ENCODE measurements at regions not wholly inside any gene's neighbourhood (a gene's known extent, or its start where the extent isn't known, plus 50 kb on each side); places are given as distances from the start of the nearest gene placed in this dataset.

- Histone ChIP-seq H3K79me2 (ENCODE audit: control insufficient read depth, insufficient read depth, low read length) (no peaks in the 10 kb centered on the region), H3K27ac (ENCODE audit: control insufficient read depth, insufficient read depth) (no peak overlapping the region), H4K20me1 (ENCODE audit: control insufficient read depth, insufficient read depth) (no peaks in the 10 kb centered on the region), H3K4me1 (ENCODE audit: control insufficient read depth, insufficient read depth, low read length) (no peaks in the 10 kb centered on the region), H3K36me3 (ENCODE audit: control insufficient read depth in 2 of 2, insufficient read depth in 2 of 2, low read length in 1 of 2) (no peaks in the 10 kb centered on the region), H3K4me3 (no peak overlapping the region), H3K9me3 (replicated peaks; ENCODE audit: control insufficient read depth, insufficient read depth, low read length) (no peaks in the 10 kb centered on the region), H3K4me2 (ENCODE audit: control insufficient read depth, insufficient read depth) (no peak overlapping the region), H2AFZ (ENCODE audit: control insufficient read depth, low read depth, low read length) (no peak overlapping the region), H3K9ac (ENCODE audit: control insufficient read depth, insufficient read depth, low read length) (no peak overlapping the region), H3K27me3 (replicated peaks in 1 of 2; ENCODE audit: control insufficient read depth in 2 of 2, insufficient read depth in 2 of 2, low read length in 1 of 2) (no peaks in the 10 kb centered on the region)
- ChIA-PET RAD21 (ENCODE audit: unreplicated experiment) (no interaction called here), CTCF (no interaction called here), SMC1A (ENCODE audit: uncharacterized antibody, unreplicated experiment) (no interaction called here), POLR2A (no interaction called here)
- no TSS peak for BruUV-seq (replicated peaks)
- FAIRE-seq (no peak), DNase-seq (ENCODE audit: low read depth, low spot score) (no peak), ATAC-seq (no peak)
- intact Hi-C loops (cut with micrococcal nuclease; ENCODE audit: unreplicated experiment) (no loop called here), in situ Hi-C loops (cut with MboI) (no loop called here)
- TF ChIP-seq NRF1 (conservative IDR thresholded peaks at IDR 0.05; ENCODE audit: low read depth, low read length) (no peak), CHD4 (IDR thresholded peaks at IDR 0.05) (no peak), SIN3A (IDR thresholded peaks at IDR 0.05; ENCODE audit: low read depth, low read length) (no peak), IKZF2 (IDR thresholded peaks at IDR 0.05) (no peak), CEBPB (IDR thresholded peaks at IDR 0.05; ENCODE audit: borderline replicate concordance in 1 of 2, low read depth in 2 of 2, low read length in 2 of 2) (no peak), EP300 (IDR thresholded peaks at IDR 0.05; ENCODE audit: borderline replicate concordance in 1 of 2, control insufficient read depth in 1 of 2, low read depth in 2 of 2, low read length in 2 of 2) (no peak), NFIC (IDR thresholded peaks at IDR 0.05; ENCODE audit: low read depth, low read length) (no peak)
These were observed 247.3 kb downstream of the SLC7A11 start for GRCh38 chr4:137994853-137995252.

GRCh38 chr4:137993232-137993631, 248.9 kb downstream of the SLC7A11 start:
- no peak for DNase-seq (ENCODE audit: low read depth, low spot score)
- POLR2A ChIA-PET: no interaction called here
- Histone ChIP-seq H3K9ac (ENCODE audit: control insufficient read depth, insufficient read depth, low read length) (no peak overlapping the region), H3K27me3 (replicated peaks in 1 of 2; ENCODE audit: control insufficient read depth in 2 of 2, insufficient read depth in 2 of 2, low read length in 1 of 2) (no peaks in the 10 kb centered on the region), H3K4me2 (ENCODE audit: control insufficient read depth, insufficient read depth) (no peak overlapping the region), H4K20me1 (ENCODE audit: control insufficient read depth, insufficient read depth) (no peaks in the 10 kb centered on the region), H3K36me3 (ENCODE audit: control insufficient read depth in 2 of 2, insufficient read depth in 2 of 2, low read length in 1 of 2) (no peaks in the 10 kb centered on the region), H3K27ac (ENCODE audit: control insufficient read depth, insufficient read depth) (no peak overlapping the region), H3K4me1 (ENCODE audit: control insufficient read depth, insufficient read depth, low read length) (no peaks in the 10 kb centered on the region), H3K79me2 (ENCODE audit: control insufficient read depth, insufficient read depth, low read length) (no peaks in the 10 kb centered on the region), H3K4me3 (no peak overlapping the region), H2AFZ (ENCODE audit: control insufficient read depth, low read depth, low read length) (no peak overlapping the region), H3K9me3 (replicated peaks; ENCODE audit: control insufficient read depth, insufficient read depth, low read length) (no peaks in the 10 kb centered on the region)
- SMC1A ChIA-PET (ENCODE audit: uncharacterized antibody, unreplicated experiment): no interaction called here
- RAD21 ChIA-PET (ENCODE audit: unreplicated experiment): no interaction called here
- no peak for TF ChIP-seq NFIC (IDR thresholded peaks at IDR 0.05; ENCODE audit: low read depth, low read length)
- TF ChIP-seq NFYA (IDR thresholded peaks at IDR 0.05; ENCODE audit: borderline replicate concordance, low read depth, low read length): no peak
- TF ChIP-seq SIN3A (IDR thresholded peaks at IDR 0.05; ENCODE audit: low read depth, low read length): no peak
- TF ChIP-seq ZBTB40 (IDR thresholded peaks at IDR 0.05; ENCODE audit: borderline replicate concordance): no peak
- TF ChIP-seq MEF2B (IDR thresholded peaks at IDR 0.05; ENCODE audit: partially characterized antibody, poor library complexity, severe bottlenecking): no peak
- no peak for TF ChIP-seq E2F4 (IDR thresholded peaks at IDR 0.05; ENCODE audit: low read depth, low read length)
- no peak for TF ChIP-seq PAX5 (IDR thresholded peaks at IDR 0.05; ENCODE audit: borderline replicate concordance, low read depth, low read length)
- WGBS (ENCODE audit: insufficient coverage, insufficient replicate concordance, low lambda C conversion rate, missing lambda C conversion rate): 0% methylated on average over 1 of the region's 1 CpG
- no TSS peak for BruUV-seq (replicated peaks)
- CTCF ChIA-PET: no interaction called here
- in situ Hi-C loops (cut with MboI) (no loop called here), intact Hi-C loops (cut with micrococcal nuclease; ENCODE audit: unreplicated experiment) (no loop called here)
- FAIRE-seq: no peak
- ATAC-seq: no peak

All from GM12878 (cell line).